H1 (cell line): ENCODE measurements at regions not wholly inside any gene's neighbourhood (a gene's known extent, or its start where the extent isn't known, plus 50 kb on each side); places are given as distances from the start of the nearest gene placed in this dataset.

Source experiments
- E2F6 ChIP-seq: IDR thresholded peaks from 2 replicates; pipeline ENCODE4 v1.6.1; 2012; ENCODE audit warnings: inconsistent platforms
- TEAD4 ChIP-seq: IDR thresholded peaks from 2 replicates; pipeline ENCODE4 v1.6.1; 2012; ENCODE audit warnings: low read depth, low read length, inconsistent platforms, mixed read lengths

GRCh38 chr3:107238787-107239186, 138.5 kb upstream of the CCDC54 start (continued):
- TF ChIP-seq E2F6 (no peak), TEAD4 (no peak)
